ENCODE measurements at regions not wholly inside any gene's neighbourhood (a gene's known extent, or its start where the extent isn't known, plus 50 kb on each side); places are given as distances from the start of the nearest gene placed in this dataset.

- DNase-seq (ENCODE audit: low read depth) = no peak
- no peak overlapping the region for H3K4me3 ChIP-seq (ENCODE audit: low read depth, low read length)
These were observed 55.9 kb downstream of the ZBTB18 start for GRCh38 chr1:244106837-244107493.

GRCh38 chr1:244111027-244111426 is 59.9 kb downstream of the ZBTB18 start:
- DNase-seq (ENCODE audit: low read depth) = no peak
- H3K4me3 ChIP-seq (ENCODE audit: low read depth, low read length) = no peak overlapping the region

- DNase-seq (ENCODE audit: low read depth) = no peak
- H3K4me3 ChIP-seq (ENCODE audit: low read depth, low read length) = no peak overlapping the region
These were observed 61.0 kb downstream of the ZBTB18 start for GRCh38 chr1:244112041-244112440.

- DNase-seq (ENCODE audit: low read depth) = no peak
- H3K4me3 ChIP-seq (ENCODE audit: low read depth, low read length) = no peak overlapping the region
These were observed 61.6 kb downstream of the ZBTB18 start for GRCh38 chr1:244112636-244113035.

GRCh38 chr1:244113532-244114320 is 62.6 kb downstream of the ZBTB18 start:
- DNase-seq (ENCODE audit: low read depth) = no peak

GRCh38 chr1:244114892-244115291 is 63.8 kb downstream of the ZBTB18 start:
- DNase-seq (ENCODE audit: low read depth) = no peak
- H3K4me3 ChIP-seq (ENCODE audit: low read depth, low read length) = no peak overlapping the region

More at GRCh38 chr1:244113532-244114320, 62.6 kb downstream of the ZBTB18 start:
- H3K4me3 ChIP-seq (ENCODE audit: low read depth, low read length) = no peak overlapping the region

GRCh38 chr1:244116946-244117345 is 65.9 kb downstream of the ZBTB18 start:
- no peak overlapping the region for H3K4me3 ChIP-seq (ENCODE audit: low read depth, low read length)
- DNase-seq (ENCODE audit: low read depth) = no peak

GRCh38 chr1:244118109-244118761 is 67.2 kb downstream of the ZBTB18 start:
- no peak overlapping the region for H3K4me3 ChIP-seq (ENCODE audit: low read depth, low read length)
- DNase-seq (ENCODE audit: low read depth) = no peak

GRCh38 chr1:244128591-244129383 is 77.7 kb downstream of the ZBTB18 start:
- no peak for DNase-seq (ENCODE audit: low read depth)
- no peak overlapping the region for H3K4me3 ChIP-seq (ENCODE audit: low read depth, low read length)

GRCh38 chr1:244137276-244137675 is 86.2 kb downstream of the ZBTB18 start:
- DNase-seq (ENCODE audit: low read depth) = no peak
- no peak overlapping the region for H3K4me3 ChIP-seq (ENCODE audit: low read depth, low read length)

- DNase-seq (ENCODE audit: low read depth) = no peak
These were observed 86.6 kb downstream of the ZBTB18 start for GRCh38 chr1:244137725-244138124.

GRCh38 chr1:244138399-244138798 is 87.3 kb downstream of the ZBTB18 start:
- DNase-seq (ENCODE audit: low read depth) = no peak
- no peak overlapping the region for H3K4me3 ChIP-seq (ENCODE audit: low read depth, low read length)

More at GRCh38 chr1:244137725-244138124, 86.6 kb downstream of the ZBTB18 start:
- H3K4me3 ChIP-seq (ENCODE audit: low read depth, low read length) = no peak overlapping the region

- no peak for DNase-seq (ENCODE audit: low read depth)
- no peak overlapping the region for H3K4me3 ChIP-seq (ENCODE audit: low read depth, low read length)
These were observed 88.6 kb downstream of the ZBTB18 start for GRCh38 chr1:244139655-244140054.

- no peak overlapping the region for H3K4me3 ChIP-seq (ENCODE audit: low read depth, low read length)
- DNase-seq (ENCODE audit: low read depth) = no peak
These were observed 89.3 kb downstream of the ZBTB18 start for GRCh38 chr1:244140420-244140819.

- DNase-seq (ENCODE audit: low read depth) = no peak
- no peak overlapping the region for H3K4me3 ChIP-seq (ENCODE audit: low read depth, low read length)
These were observed 93.0 kb downstream of the ZBTB18 start for GRCh38 chr1:244144053-244144452.

- no peak overlapping the region for H3K4me3 ChIP-seq (ENCODE audit: low read depth, low read length)
- DNase-seq (ENCODE audit: low read depth) = no peak
These were observed 99.0 kb downstream of the ZBTB18 start for GRCh38 chr1:244150071-244150470.

- DNase-seq (ENCODE audit: low read depth) = no peak
- no peak overlapping the region for H3K4me3 ChIP-seq (ENCODE audit: low read depth, low read length)
These were observed 99.6 kb downstream of the ZBTB18 start for GRCh38 chr1:244150665-244151064.

GRCh38 chr1:244151537-244151936 is 100.5 kb downstream of the ZBTB18 start:
- no peak for DNase-seq (ENCODE audit: low read depth)
- H3K4me3 ChIP-seq (ENCODE audit: low read depth, low read length) = no peak overlapping the region

- DNase-seq (ENCODE audit: low read depth) = no peak
- no peak overlapping the region for H3K4me3 ChIP-seq (ENCODE audit: low read depth, low read length)
These were observed 103.4 kb downstream of the ZBTB18 start for GRCh38 chr1:244154508-244154871.
